ENCODE measurements at regions not wholly inside any gene's neighbourhood (a gene's known extent, or its start where the extent isn't known, plus 50 kb on each side); places are given as distances from the start of the nearest gene placed in this dataset.
"Not testable (repeated sequence)": the region's sequence is repeated elsewhere in the genome, so short reads cannot be mapped to it uniquely, and the experiment has no call there.

GRCh38 chr20:56689318-56689717, 60.2 kb downstream of the TFAP2C start:
- no peak for DNase-seq (ENCODE audit: low spot score)

DNA sequence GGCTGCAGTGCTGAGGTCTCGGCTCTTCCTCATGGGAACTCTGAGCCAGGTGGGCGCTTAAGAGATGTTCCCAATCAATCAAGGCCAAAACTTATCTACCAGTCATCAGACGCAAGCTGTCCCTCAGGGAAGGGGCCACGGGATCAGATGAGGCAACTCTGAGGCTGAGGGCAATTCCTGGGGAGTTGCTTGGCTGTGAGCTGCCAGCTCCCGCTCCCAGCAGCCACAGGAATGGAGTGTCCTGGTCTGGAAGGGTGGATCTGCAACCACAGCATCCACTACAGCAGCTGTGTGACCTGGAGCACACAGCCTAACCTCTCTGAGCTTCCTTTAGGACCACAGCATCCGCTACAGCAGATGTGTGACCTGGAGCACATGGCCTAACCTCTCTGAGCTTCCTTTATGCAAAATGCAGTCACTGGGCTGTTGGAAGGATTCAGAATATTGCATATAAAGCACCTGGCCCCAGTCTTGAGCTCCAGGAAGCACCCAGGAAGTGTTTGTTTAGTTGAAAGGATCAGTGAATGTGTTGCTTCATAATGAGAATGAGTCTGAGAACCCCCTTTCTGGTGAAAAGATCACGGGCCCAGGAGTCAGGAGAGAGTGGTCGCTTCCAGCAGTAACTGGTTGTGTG, 60.9 kb downstream of the TFAP2C start:
- no peak for DNase-seq (ENCODE audit: low spot score)

GRCh38 chr20:56690531-56691175, 61.5 kb downstream of the TFAP2C start:
- DNase-seq (ENCODE audit: low spot score) = no peak

DNA sequence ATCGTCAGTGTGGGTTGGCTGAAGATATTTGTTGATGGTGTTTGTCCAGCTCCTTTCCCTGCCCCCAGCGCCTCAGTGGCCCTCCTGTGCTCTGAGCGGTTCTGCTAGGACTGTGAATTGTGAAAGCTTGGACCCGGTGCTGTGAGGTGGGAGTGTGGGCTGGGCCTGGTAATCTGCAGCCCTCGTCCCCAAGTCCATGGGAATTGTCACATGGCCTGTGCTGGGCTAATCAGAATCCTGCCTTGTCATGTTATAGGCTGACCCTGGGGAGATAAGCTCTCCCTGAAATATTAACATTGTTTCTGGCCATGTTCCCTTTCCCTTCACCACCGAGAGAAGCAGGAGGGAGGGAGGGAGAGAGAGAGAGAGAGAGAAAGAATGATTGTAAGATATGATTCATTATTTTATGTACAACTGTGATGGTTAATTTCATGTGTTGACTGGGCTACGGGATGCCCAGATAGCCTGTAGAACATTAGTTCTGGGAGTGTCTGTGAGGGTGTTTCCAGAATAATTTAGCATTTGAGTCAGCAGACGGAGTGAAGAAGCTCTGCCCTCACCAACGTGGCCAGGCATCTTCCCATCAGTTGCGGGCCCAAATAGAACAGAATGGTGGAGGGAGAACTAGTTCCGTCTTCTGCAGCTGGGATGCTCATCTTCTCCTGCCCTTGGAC, 62.4 kb downstream of the TFAP2C start:
- DNase-seq (ENCODE audit: low spot score) = no peak

- DNase-seq (ENCODE audit: low spot score) = no peak
Measured at GRCh38 chr20:56693217-56693616, 64.1 kb downstream of the TFAP2C start.

- DNase-seq (ENCODE audit: low spot score) = no peak
Measured at GRCh38 chr20:56697476-56697875, 68.4 kb downstream of the TFAP2C start.

DNA sequence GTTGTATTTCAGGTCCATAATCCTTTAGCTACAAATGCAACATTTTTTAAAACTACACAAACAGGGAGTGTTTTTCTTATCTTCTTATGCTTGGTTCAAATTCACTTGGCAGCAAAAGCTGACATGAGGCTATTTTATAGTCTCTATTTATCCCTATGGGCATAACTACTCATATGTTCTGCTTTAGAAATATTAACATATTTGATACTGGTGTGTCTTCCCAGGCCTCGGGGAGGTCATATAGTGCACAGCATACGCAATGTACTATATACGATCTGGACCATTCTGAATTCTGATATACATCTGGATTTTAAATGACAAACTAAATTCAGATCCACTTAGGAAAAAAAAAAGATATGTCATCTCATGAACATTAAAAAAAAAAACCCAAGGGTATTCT, 69.2 kb downstream of the TFAP2C start:
- no peak for DNase-seq (ENCODE audit: low spot score)

GRCh38 chr20:56698749-56699148, 69.6 kb downstream of the TFAP2C start:
- no peak for DNase-seq (ENCODE audit: low spot score)

- peak; percentile 89 for DNase-seq (ENCODE audit: low spot score)
Measured at GRCh38 chr20:56702931-56703840, 74.1 kb downstream of the TFAP2C start.

- DNase-seq (ENCODE audit: low spot score) = no peak
Measured at GRCh38 chr20:56706867-56707360, 77.8 kb downstream of the TFAP2C start.

DNA sequence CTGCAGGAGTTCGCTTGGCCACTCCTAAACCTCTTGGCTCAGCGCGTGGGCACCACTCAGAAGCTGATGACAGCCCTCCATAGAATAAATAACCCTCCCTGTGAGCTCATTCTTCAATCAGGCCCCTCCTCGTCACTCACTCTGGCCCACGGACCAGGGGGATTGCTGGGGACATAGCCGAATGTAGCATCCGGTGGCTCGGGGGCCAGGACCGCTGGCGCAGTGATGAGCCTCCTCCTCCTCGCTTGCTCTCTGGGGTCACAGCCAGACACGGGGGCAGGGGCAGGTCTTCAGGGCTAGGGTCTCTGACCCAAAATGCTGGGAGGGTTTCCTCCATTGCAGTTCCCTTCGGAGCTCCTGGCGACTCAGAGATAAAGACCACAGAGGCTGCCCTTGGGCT, 79.9 kb downstream of the TFAP2C start:
- DNase-seq (ENCODE audit: low spot score) = no peak

DNA sequence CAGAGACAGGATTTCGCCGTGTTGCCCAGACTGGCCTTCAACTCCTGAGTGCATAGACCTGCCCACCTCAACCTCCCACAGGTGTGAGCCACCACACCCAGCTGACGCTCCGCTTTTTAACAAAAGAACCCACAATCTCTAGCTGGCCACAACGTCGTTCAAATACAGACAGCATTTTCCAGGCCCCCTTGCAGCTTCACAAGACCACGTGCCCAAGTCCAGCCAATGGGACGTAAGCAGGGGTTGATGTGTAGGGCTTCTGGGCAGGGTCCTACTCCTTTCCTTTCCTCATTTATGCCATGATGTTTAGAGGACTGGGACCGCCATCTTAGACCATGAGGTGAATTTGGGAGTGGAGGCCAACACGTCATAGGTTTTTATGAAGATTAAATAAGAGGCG, 81.0 kb downstream of the TFAP2C start:
- no peak for DNase-seq (ENCODE audit: low spot score)

GRCh38 chr20:56710577-56710976, 81.5 kb downstream of the TFAP2C start:
- DNase-seq (ENCODE audit: low spot score) = not testable (repeated sequence)

DNA sequence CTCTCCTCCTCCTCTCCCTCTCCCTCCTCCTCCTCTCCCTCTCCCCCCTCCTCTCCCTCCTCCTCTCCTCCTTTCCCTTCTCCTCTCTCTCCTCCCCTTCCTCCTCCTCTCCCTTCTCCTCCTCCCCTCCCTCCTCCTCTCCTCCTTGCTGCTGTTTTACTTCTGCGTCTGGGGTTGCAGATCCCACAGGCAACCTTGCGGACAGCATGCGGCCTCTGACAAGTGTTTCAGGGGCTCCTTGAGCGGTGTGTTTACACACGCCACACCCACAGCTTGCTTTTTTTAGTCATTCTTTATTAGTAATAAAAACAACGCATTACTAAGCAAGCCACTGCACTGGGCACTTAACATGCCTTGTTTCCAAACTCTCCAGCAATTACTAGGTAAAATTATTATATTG, 81.9 kb downstream of the TFAP2C start:
- DNase-seq (ENCODE audit: low spot score) = no peak

DNA sequence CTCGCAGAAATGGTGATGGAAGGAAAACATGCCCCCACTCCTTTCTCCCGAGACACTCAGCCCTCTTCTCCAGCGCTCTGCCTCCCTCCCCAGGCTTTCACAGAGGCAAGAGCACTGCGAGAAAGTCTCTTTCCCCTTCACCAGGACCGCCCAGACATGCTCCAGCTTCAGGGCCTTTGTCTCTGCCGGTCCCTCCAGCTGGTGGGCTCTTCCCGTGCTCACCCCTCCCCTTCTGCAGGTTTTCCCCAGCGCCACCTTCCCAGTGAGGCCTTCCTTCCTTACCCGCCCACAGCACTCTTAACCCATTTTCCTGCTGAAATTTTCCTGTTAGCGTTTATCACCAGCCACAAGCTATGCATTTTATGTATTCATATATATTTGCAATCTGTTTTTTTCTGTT, 86.2 kb downstream of the TFAP2C start:
- DNase-seq (ENCODE audit: low spot score) = no peak

DNA sequence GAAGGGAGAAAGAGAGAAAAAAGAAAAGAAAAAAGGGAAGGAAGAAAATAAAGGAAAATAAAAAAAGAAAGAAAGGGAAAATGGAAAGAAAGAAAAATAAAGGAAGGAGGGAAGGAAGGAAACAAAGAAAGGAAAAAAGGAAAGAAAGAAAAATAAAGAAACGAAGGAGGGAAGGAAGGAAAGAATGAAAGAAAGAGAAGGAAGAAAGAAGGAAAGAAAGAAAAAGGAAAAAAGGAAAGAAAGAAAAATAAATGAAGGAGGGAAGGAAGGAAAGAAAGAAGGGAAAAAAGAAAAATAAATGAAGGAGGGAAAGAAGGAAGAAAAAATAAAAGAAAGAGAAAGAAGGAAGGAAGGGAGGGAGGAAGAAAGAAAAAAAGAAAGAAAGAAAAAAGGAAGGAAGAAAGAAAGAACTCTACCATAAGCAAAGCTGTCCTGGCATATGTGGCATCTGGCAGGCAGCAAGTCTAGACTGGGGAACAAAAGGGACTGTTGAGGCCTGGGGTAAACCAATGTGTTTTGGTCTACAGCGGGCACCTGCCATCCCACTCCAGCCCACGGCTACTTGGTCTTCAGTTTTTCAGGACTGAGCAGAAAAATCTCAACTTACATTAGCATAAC, 86.9 kb downstream of the TFAP2C start:
- no peak for DNase-seq (ENCODE audit: low spot score)

- DNase-seq (ENCODE audit: low spot score) = no peak
Measured at GRCh38 chr20:56716806-56717205, 87.7 kb downstream of the TFAP2C start.

DNA sequence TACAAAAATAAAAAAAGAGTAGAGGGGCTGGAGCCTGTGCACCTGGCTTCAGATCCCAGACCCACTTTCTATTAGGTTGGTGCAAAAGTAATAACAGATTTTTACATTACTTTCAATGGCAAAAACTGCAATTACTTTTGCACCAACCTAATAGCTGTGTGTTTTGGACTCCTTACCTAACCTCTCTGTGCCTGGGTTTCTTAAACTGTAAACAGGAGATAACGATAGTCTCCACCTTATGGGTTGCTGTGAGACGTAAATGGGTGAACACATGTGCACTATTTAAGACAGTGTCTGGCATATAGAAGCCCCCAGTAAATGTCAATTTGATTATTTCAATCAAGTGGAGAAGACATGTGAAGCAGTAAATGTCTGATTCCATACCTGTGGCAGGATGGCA, 89.7 kb downstream of the TFAP2C start:
- no peak for DNase-seq (ENCODE audit: low spot score)

GRCh38 chr20:56720620-56721213, 91.6 kb downstream of the TFAP2C start:
- no peak for DNase-seq (ENCODE audit: low spot score)

DNA sequence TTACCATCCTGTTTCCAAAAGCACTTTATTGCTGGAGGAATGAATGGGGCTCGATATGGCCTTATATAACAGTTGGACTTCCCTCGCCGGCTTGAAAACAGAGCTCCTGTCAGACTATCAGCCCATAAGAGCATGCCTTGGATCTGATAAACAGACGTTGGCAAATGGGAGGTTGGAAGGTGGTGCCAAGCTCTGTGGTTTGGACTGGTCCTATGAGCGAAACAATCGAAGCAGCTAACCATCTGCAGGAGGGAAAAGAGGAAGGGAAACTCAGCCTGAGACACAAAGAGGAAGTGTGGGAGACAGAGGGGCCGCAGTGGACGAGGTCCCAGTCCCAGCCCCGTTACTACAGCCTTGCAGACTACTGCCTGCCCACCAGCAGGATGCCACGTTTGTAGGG, 92.9 kb downstream of the TFAP2C start:
- DNase-seq (ENCODE audit: low spot score) = peak; percentile 26

DNA sequence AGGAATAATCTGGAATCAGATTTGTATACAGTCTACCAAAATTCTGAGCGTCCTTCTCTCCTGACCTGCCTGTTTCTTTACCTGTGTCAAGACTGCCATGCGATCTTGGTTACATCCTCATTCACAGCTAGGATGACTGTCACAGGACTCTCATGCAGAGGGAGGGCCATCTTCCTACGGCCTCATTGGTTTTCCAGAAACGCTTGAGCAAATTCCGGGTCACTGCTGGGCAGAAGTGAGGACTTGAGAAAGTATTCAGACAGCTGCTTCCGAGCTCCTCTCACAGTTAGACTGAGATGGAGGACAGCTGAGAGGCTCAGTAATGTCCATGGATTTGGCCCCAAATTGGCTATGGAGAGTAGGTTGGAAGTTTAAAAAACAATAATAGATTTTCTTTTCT, 94.2 kb downstream of the TFAP2C start:
- DNase-seq (ENCODE audit: low spot score) = no peak

Data from pons (tissue), 1 donor.